ENCODE measurements at regions not wholly inside any gene's neighbourhood (a gene's known extent, or its start where the extent isn't known, plus 50 kb on each side); places are given as distances from the start of the nearest gene placed in this dataset.

DNA sequence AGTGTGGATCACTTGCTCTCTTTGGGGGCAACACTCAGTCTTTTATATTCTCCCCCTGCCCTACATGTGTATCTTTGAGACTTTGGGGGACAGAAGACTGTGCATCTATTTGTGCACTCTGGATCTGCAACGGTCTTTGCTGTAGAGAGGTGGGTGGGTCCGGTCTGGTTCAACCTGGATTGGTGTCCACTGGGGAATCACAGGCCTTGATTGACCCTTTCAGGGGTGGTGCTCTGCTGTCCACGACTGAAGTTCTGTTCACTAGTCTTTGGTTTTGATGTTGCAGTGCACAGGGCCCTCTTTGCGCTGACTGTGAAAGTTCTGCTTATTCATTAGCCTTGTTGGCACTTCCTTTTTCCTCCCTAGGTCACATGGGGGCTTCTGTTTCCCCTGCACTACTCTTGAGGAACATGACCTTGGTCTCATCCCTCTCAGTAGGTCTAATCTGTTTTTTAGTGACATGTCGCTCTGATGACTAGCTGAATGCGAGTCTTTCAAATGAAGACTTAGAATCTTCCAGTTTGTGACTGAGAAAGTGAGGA lies 284.2 kb downstream of the SV2B start:
- Histone ChIP-seq H3K79me2 (ENCODE audit: control insufficient read depth, insufficient read depth, low read length) (no peaks in the 10 kb centered on the region), H3K9ac (ENCODE audit: insufficient read depth, low read length) (no peak overlapping the region), H2AFZ (ENCODE audit: low read length) (no peak overlapping the region), H4K20me1 (ENCODE audit: control insufficient read depth, extremely low read depth, insufficient read depth, low read length) (no peaks in the 10 kb centered on the region), H3K4me3 (replicated peaks in 1 of 4; ENCODE audit: control extremely low read depth in 1 of 4, insufficient read depth in 1 of 4, low read depth in 3 of 4, low read length in 4 of 4) (no peak overlapping the region), H3K4me1 (ENCODE audit: control insufficient read depth, extremely low read depth, insufficient read depth, low read length) (no peaks in the 10 kb centered on the region), H3K9me3 (ENCODE audit: control insufficient read depth, insufficient read depth, low read depth, low read length) (no peaks in the 10 kb centered on the region), H3K27ac (ENCODE audit: insufficient read depth, low read length) (no peak overlapping the region), H3K36me3 (ENCODE audit: control insufficient read depth, insufficient read depth, low read length) (no peaks in the 10 kb centered on the region), H3K4me2 (ENCODE audit: extremely low read depth, insufficient read depth, low read length) (no peak overlapping the region), H3K27me3 (ENCODE audit: control insufficient read depth, insufficient read depth, low read length) (no peaks in the 10 kb centered on the region)
- DNase-seq (ENCODE audit: low read depth in 2 of 2): no peak
- no peak for TF ChIP-seq EZH2 (IDR thresholded peaks at IDR 0.05; ENCODE audit: low read length, missing control alignments)
- TF ChIP-seq, protein P1, sequence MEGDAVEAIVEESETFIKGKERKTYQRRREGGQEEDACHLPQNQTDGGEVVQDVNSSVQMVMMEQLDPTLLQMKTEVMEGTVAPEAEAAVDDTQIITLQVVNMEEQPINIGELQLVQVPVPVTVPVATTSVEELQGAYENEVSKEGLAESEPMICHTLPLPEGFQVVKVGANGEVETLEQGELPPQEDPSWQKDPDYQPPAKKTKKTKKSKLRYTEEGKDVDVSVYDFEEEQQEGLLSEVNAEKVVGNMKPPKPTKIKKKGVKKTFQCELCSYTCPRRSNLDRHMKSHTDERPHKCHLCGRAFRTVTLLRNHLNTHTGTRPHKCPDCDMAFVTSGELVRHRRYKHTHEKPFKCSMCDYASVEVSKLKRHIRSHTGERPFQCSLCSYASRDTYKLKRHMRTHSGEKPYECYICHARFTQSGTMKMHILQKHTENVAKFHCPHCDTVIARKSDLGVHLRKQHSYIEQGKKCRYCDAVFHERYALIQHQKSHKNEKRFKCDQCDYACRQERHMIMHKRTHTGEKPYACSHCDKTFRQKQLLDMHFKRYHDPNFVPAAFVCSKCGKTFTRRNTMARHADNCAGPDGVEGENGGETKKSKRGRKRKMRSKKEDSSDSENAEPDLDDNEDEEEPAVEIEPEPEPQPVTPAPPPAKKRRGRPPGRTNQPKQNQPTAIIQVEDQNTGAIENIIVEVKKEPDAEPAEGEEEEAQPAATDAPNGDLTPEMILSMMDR (conservative IDR thresholded peaks at IDR 0.05 in 1 of 2, IDR thresholded peaks at IDR 0.05 in 1 of 2; ENCODE audit: low read depth in 1 of 2, low read length in 2 of 2): no peak

DNA sequence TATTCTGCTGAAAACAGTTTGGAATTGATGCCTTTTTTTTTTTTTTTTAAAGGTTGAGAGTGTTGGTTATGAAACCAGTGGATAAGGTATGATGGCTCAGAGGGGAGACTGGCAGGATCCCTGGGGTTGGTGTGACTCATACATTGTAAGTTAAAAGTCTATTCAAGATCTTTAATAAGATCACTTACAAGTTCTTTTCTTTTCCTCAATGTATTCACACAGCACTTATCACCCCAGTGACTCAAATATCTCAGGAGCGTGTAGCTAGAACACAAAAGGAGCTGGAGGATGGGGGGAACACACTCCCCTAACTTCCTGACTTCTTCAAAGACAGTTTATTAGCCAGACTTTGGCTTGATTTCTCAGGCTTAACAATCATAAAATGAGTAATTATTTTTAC lies 285.3 kb downstream of the SV2B start:
- Histone ChIP-seq H3K9ac (ENCODE audit: insufficient read depth, low read length) (no peak overlapping the region), H2AFZ (ENCODE audit: low read length) (no peak overlapping the region), H3K36me3 (ENCODE audit: control insufficient read depth, insufficient read depth, low read length) (no peaks in the 10 kb centered on the region), H3K27me3 (ENCODE audit: control insufficient read depth, insufficient read depth, low read length) (no peaks in the 10 kb centered on the region), H3K4me3 (replicated peaks in 1 of 4; ENCODE audit: control extremely low read depth in 1 of 4, insufficient read depth in 1 of 4, low read depth in 3 of 4, low read length in 4 of 4) (no peak overlapping the region), H3K27ac (ENCODE audit: insufficient read depth, low read length) (no peak overlapping the region), H3K79me2 (ENCODE audit: control insufficient read depth, insufficient read depth, low read length) (no peaks in the 10 kb centered on the region), H3K4me1 (ENCODE audit: control insufficient read depth, extremely low read depth, insufficient read depth, low read length) (no peaks in the 10 kb centered on the region), H4K20me1 (ENCODE audit: control insufficient read depth, extremely low read depth, insufficient read depth, low read length) (no peaks in the 10 kb centered on the region), H3K9me3 (ENCODE audit: control insufficient read depth, insufficient read depth, low read depth, low read length) (no peaks in the 10 kb centered on the region), H3K4me2 (ENCODE audit: extremely low read depth, insufficient read depth, low read length) (no peak overlapping the region)
- peak in 1 of 2 donors; percentile 95 for DNase-seq (ENCODE audit: low read depth in 2 of 2)
- no peak for TF ChIP-seq EZH2 (IDR thresholded peaks at IDR 0.05; ENCODE audit: low read length, missing control alignments)
- TF ChIP-seq, protein P1 (conservative IDR thresholded peaks at IDR 0.05 in 1 of 2, IDR thresholded peaks at IDR 0.05 in 1 of 2; ENCODE audit: low read depth in 1 of 2, low read length in 2 of 2): no peak

DNA sequence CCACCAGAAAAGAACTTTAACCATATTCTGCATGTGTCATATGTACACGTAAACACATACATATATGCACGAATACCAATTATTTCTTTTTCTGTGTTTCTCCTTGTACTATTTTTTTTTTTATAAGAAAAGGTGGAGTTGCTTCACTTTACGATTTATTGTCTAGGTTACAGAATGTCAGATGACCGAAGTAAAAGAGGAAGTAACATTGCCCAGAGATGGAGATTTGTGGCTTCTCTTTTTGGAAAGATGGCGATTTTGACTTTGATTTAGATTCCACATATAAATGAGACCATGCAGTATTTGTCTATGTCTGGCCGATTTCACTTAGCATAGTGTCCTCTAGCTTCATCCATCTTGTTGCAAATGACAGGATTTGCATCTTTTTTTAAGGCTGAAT lies 293.1 kb downstream of the SV2B start:
- H4K20me1 ChIP-seq (ENCODE audit: control insufficient read depth, extremely low read depth, insufficient read depth, low read length): no peaks in the 10 kb centered on the region
- H3K27ac ChIP-seq (ENCODE audit: insufficient read depth, low read length): no peak overlapping the region
- TF ChIP-seq EZH2 (IDR thresholded peaks at IDR 0.05; ENCODE audit: low read length, missing control alignments): no peak
- TF ChIP-seq, protein P1 (conservative IDR thresholded peaks at IDR 0.05 in 1 of 2, IDR thresholded peaks at IDR 0.05 in 1 of 2; ENCODE audit: low read depth in 1 of 2, low read length in 2 of 2): no peak
- H3K27me3 ChIP-seq (ENCODE audit: control insufficient read depth, insufficient read depth, low read length): no peaks in the 10 kb centered on the region
- H3K79me2 ChIP-seq (ENCODE audit: control insufficient read depth, insufficient read depth, low read length): no peaks in the 10 kb centered on the region
- no peak overlapping the region for H3K9ac ChIP-seq (ENCODE audit: insufficient read depth, low read length)
- no peaks in the 10 kb centered on the region for H3K4me1 ChIP-seq (ENCODE audit: control insufficient read depth, extremely low read depth, insufficient read depth, low read length)
- no peak for DNase-seq (ENCODE audit: low read depth in 2 of 2)
- no peaks in the 10 kb centered on the region for H3K9me3 ChIP-seq (ENCODE audit: control insufficient read depth, insufficient read depth, low read depth, low read length)
- no peaks in the 10 kb centered on the region for H3K36me3 ChIP-seq (ENCODE audit: control insufficient read depth, insufficient read depth, low read length)
- H3K4me2 ChIP-seq (ENCODE audit: extremely low read depth, insufficient read depth, low read length): no peak overlapping the region
- no peak overlapping the region for H2AFZ ChIP-seq (ENCODE audit: low read length)
- H3K4me3 ChIP-seq (replicated peaks in 1 of 4; ENCODE audit: control extremely low read depth in 1 of 4, insufficient read depth in 1 of 4, low read depth in 3 of 4, low read length in 4 of 4): no peak overlapping the region
